Suprapubic skin (tissue), 4 donors: ENCODE measurements at regions not wholly inside any gene's neighbourhood (a gene's known extent, or its start where the extent isn't known, plus 50 kb on each side); places are given as distances from the start of the nearest gene placed in this dataset.

Experiments used
- EP300 ChIP-seq: sonication (generic); formaldehyde crosslinking; IDR thresholded peaks from one replicate; pipeline ENCODE4 v1.6.1; 2017; ENCODE audit warnings: antibody characterized with exemption
- POLR2A ChIP-seq, 2 donors: fragments of 450-650 bp; IDR thresholded peaks; one replicate each; pipeline ENCODE4 v1.6.1; 2017; ENCODE audit warnings: antibody characterized with exemption in 2 of 2, mild to moderate bottlenecking in 2 of 2, moderate library complexity in 2 of 2
- POLR2AphosphoS5 ChIP-seq, 3 donors: sonication (generic); formaldehyde crosslinking; IDR thresholded peaks; one replicate each; pipeline ENCODE4 v1.6.1; 2017; ENCODE audit warnings: antibody characterized with exemption in 3 of 3
- TF ChIP-seq, protein P1 (sequence below), 2 donors: fragments of 200-600 bp in 1 of 2; fragments of 450-650 bp in 1 of 2; sonication (generic) in 1 of 2; IDR thresholded peaks; one replicate each; pipeline ENCODE4 v1.5.1; 2016 to 2019; ENCODE audit warnings: antibody characterized with exemption in 2 of 2, mild to moderate bottlenecking in 1 of 2, moderate library complexity in 1 of 2

DNA sequence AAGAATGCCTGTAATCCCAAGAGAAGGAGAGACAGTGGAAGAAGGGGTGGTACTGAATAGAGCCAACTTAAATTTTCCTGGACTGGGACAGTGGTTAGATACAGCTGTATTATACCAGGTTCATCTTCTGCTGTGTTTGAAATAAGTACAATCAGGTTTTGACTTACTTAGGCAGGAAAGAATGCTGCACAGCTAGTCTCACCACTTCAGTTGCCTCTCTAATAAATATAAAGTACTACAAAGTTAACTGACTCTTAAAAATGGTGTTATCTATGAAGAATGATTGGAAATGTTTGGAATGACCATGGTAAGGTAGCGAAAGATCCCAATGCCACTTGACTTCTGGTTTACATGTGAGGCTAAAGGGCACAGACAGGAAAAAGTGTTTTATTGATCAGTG, 652.1 kb downstream of the NOVA1 start:
- TF ChIP-seq, protein P1, sequence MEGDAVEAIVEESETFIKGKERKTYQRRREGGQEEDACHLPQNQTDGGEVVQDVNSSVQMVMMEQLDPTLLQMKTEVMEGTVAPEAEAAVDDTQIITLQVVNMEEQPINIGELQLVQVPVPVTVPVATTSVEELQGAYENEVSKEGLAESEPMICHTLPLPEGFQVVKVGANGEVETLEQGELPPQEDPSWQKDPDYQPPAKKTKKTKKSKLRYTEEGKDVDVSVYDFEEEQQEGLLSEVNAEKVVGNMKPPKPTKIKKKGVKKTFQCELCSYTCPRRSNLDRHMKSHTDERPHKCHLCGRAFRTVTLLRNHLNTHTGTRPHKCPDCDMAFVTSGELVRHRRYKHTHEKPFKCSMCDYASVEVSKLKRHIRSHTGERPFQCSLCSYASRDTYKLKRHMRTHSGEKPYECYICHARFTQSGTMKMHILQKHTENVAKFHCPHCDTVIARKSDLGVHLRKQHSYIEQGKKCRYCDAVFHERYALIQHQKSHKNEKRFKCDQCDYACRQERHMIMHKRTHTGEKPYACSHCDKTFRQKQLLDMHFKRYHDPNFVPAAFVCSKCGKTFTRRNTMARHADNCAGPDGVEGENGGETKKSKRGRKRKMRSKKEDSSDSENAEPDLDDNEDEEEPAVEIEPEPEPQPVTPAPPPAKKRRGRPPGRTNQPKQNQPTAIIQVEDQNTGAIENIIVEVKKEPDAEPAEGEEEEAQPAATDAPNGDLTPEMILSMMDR (IDR thresholded peaks at IDR 0.05): no peak
- TF ChIP-seq EP300: no peak
- TF ChIP-seq POLR2AphosphoS5 (IDR thresholded peaks at IDR 0.05): no peak
- no peak for TF ChIP-seq POLR2A (IDR thresholded peaks at IDR 0.05)
